HEK293 (cell line): ENCODE measurements at regions not wholly inside any gene's neighbourhood (a gene's known extent, or its start where the extent isn't known, plus 50 kb on each side); places are given as distances from the start of the nearest gene placed in this dataset.

Experiments used
- CTCF ChIA-PET: fragments of 350-600 bp; formaldehyde crosslinking; extraction: SDS; loops from one replicate; lab custom pipeline; 2021; ENCODE audit warnings: antibody characterized with exemption; lab: Yijun Ruan, JAX
- POLR2A ChIA-PET: fragments of 300-600 bp; formaldehyde crosslinking; extraction: SDS; loops from one replicate; lab custom pipeline; 2020; ENCODE audit warnings: antibody characterized with exemption, inconsistent platforms; lab: Yijun Ruan, JAX
- H3K27ac ChIP-seq: fragments of 200-500 bp; sonication (Bioruptor generic); 2 replicates; pipeline ENCODE4 v1.5.1; 2014; ENCODE audit warnings: low read depth, low read length, control low read depth, inconsistent platforms; ENCODE audit errors: extremely low read depth
- H3K36me3 ChIP-seq, 2 experiments: fragments of 200-500 bp in 1 of 2; sonication (Bioruptor generic) in 1 of 2; 1 replicate in 1 of 2; 2 replicates in 1 of 2; pipeline ENCODE4 v1.5.1; 2014 to 2017; ENCODE audit warnings: inconsistent platforms in 2 of 2, low read length in 2 of 2; ENCODE audit not compliant: control insufficient read depth in 2 of 2, insufficient read depth in 1 of 2
- H3K4me1 ChIP-seq: fragments of 200-500 bp; sonication (Bioruptor generic); 2 replicates; pipeline ENCODE4 v1.5.1; 2014; ENCODE audit warnings: mild to moderate bottlenecking, low read length, inconsistent platforms; ENCODE audit not compliant: control insufficient read depth, insufficient read depth
- H3K4me3 ChIP-seq: 2 replicates; pipeline ENCODE4 v1.5.1; 2011; ENCODE audit warnings: low read depth, mild to moderate bottlenecking, control low read depth, low read length, moderate library complexity
- H3K9me3 ChIP-seq: fragments of 200-500 bp; sonication (Bioruptor generic); 2 replicates; pipeline ENCODE4 v1.5.1; 2014; ENCODE audit warnings: low read depth, low read length, inconsistent platforms; ENCODE audit not compliant: control insufficient read depth, insufficient read depth
- GFI1B ChIP-seq: fragments of 450-650 bp; formaldehyde crosslinking; IDR thresholded peaks from 2 replicates; pipeline ENCODE4 v1.5.1; 2016; ENCODE audit warnings: missing biosample characterization, missing genetic modification characterization
- SP3 ChIP-seq: fragments of 450-650 bp; formaldehyde crosslinking; IDR thresholded peaks from 2 replicates; pipeline ENCODE4 v1.5.1; 2016; ENCODE audit warnings: missing biosample characterization, missing genetic modification characterization
- TRIM28 ChIP-seq: IDR thresholded peaks from 2 replicates; pipeline ENCODE4 v1.6.1; 2011; ENCODE audit warnings: low read length, control low read depth, borderline replicate concordance
- ZBTB20 ChIP-seq: fragments of 450-650 bp; formaldehyde crosslinking; IDR thresholded peaks from 2 replicates; pipeline ENCODE4 v1.5.1; 2016; ENCODE audit warnings: missing biosample characterization, missing genetic modification characterization
- ZFP3 ChIP-seq: fragments of 450-650 bp; formaldehyde crosslinking; IDR thresholded peaks from 2 replicates; pipeline ENCODE4 v1.5.1; 2016; ENCODE audit warnings: low read depth, missing biosample characterization, missing genetic modification characterization
- ZFP41 ChIP-seq: fragments of 450-650 bp; formaldehyde crosslinking; IDR thresholded peaks from 2 replicates; pipeline ENCODE4 v1.5.1; 2016; ENCODE audit warnings: missing biosample characterization, missing genetic modification characterization, borderline replicate concordance
- ZNF37A ChIP-seq: fragments of 450-650 bp; IDR thresholded peaks from 2 replicates; pipeline ENCODE4 v1.5.1; 2018; ENCODE audit warnings: missing biosample characterization, missing genetic modification characterization
- ZNF510 ChIP-seq: fragments of 450-650 bp; formaldehyde crosslinking; IDR thresholded peaks from 2 replicates; pipeline ENCODE4 v1.5.1; 2018; ENCODE audit warnings: mild to moderate bottlenecking, missing genetic modification characterization, missing biosample characterization; ENCODE audit not compliant: insufficient replicate concordance
- ZNF558 ChIP-seq: fragments of 450-650 bp; formaldehyde crosslinking; IDR thresholded peaks from 2 replicates; pipeline ENCODE4 v1.5.1; 2016; ENCODE audit warnings: missing biosample characterization, missing genetic modification characterization
- ZNF624 ChIP-seq: fragments of 450-650 bp; formaldehyde crosslinking; IDR thresholded peaks from 2 replicates; pipeline ENCODE4 v1.5.1; 2017; ENCODE audit warnings: missing biosample characterization, missing genetic modification characterization
- ZNF791 ChIP-seq: fragments of 450-650 bp; formaldehyde crosslinking; IDR thresholded peaks from 2 replicates; pipeline ENCODE4 v1.5.1; 2016; ENCODE audit warnings: missing biosample characterization, missing genetic modification characterization
- TF ChIP-seq, protein P1 (sequence below): fragments of 450-650 bp; formaldehyde crosslinking; IDR thresholded peaks from 2 replicates; pipeline ENCODE4 v1.5.1; 2016; ENCODE audit warnings: missing biosample characterization, missing genetic modification characterization, low read depth
- TF ChIP-seq, protein P2 (sequence below): fragments of 450-650 bp; formaldehyde crosslinking; IDR thresholded peaks from 2 replicates; pipeline ENCODE4 v1.5.1; 2017; ENCODE audit warnings: missing biosample characterization, missing genetic modification characterization
- TF ChIP-seq, protein P3 (sequence below): fragments of 450-650 bp; formaldehyde crosslinking; IDR thresholded peaks from 2 replicates; pipeline ENCODE4 v1.5.0; 2017; ENCODE audit warnings: missing biosample characterization, missing genetic modification characterization, borderline replicate concordance
- TF ChIP-seq, protein P4 (sequence below): fragments of 450-650 bp; formaldehyde crosslinking; IDR thresholded peaks from 2 replicates; pipeline ENCODE4 v1.5.1; 2017; ENCODE audit warnings: missing biosample characterization, missing genetic modification characterization

DNA sequence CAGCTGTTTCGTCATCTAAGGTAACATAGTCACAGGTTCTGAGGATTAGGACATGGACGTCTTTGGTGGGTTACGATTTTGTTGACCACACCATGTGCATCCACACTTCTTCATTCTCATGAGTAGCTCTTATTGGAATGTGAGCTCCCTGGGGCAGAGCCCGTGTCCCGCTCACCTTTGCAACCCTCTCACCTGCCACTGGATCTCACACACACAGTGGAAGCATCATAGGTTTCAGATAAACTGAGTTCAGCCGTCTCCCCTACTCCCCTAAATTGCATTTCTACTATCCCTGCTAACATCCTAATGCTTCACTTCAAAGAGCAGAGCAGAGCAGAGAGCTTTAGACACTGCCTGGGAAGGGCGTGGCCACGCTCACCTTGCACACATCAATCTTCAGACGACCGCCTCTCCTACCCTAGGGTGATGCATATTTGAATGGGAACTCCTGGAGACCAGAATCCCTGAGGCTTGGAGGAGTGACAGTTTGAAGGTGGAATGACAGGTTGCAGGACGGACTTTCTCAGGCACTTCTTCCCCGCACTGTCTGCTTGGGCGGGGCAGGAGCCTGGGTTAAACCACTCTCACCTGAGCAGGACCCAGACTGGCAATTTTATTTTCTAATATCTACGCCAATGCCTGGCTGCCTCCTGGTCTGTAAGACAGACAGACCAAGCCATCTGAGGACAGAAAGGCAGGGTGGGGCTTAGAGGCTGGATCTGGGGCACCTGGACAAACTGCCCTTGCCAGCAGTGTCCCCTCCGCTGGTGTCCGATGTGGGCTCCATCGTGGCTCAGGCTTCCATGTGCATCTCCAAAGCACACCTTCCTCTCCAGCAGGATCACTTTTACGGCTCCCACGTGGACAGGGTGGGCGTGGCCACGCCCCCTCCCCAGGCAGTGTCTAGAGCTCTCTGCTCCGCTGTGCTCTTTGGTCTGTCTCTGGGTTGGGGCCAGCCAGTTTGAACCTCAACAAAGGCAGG is 229.5 kb upstream of the COPS8 start (continued):
- TF ChIP-seq ZNF558 (tag by site-specific recombination), result no peak
- TF ChIP-seq, protein P1, sequence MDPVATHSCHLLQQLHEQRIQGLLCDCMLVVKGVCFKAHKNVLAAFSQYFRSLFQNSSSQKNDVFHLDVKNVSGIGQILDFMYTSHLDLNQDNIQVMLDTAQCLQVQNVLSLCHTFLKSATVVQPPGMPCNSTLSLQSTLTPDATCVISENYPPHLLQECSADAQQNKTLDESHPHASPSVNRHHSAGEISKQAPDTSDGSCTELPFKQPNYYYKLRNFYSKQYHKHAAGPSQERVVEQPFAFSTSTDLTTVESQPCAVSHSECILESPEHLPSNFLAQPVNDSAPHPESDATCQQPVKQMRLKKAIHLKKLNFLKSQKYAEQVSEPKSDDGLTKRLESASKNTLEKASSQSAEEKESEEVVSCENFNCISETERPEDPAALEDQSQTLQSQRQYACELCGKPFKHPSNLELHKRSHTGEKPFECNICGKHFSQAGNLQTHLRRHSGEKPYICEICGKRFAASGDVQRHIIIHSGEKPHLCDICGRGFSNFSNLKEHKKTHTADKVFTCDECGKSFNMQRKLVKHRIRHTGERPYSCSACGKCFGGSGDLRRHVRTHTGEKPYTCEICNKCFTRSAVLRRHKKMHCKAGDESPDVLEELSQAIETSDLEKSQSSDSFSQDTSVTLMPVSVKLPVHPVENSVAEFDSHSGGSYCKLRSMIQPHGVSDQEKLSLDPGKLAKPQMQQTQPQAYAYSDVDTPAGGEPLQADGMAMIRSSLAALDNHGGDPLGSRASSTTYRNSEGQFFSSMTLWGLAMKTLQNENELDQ (tag by site-specific recombination), result no peak
- TF ChIP-seq, protein P2, sequence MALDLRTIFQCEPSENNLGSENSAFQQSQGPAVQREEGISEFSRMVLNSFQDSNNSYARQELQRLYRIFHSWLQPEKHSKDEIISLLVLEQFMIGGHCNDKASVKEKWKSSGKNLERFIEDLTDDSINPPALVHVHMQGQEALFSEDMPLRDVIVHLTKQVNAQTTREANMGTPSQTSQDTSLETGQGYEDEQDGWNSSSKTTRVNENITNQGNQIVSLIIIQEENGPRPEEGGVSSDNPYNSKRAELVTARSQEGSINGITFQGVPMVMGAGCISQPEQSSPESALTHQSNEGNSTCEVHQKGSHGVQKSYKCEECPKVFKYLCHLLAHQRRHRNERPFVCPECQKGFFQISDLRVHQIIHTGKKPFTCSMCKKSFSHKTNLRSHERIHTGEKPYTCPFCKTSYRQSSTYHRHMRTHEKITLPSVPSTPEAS (tag by site-specific recombination), result no peak
- no peak for TF ChIP-seq ZBTB20 (tag by site-specific recombination)
- TF ChIP-seq, all 188 proteins: peak for 0

DNA sequence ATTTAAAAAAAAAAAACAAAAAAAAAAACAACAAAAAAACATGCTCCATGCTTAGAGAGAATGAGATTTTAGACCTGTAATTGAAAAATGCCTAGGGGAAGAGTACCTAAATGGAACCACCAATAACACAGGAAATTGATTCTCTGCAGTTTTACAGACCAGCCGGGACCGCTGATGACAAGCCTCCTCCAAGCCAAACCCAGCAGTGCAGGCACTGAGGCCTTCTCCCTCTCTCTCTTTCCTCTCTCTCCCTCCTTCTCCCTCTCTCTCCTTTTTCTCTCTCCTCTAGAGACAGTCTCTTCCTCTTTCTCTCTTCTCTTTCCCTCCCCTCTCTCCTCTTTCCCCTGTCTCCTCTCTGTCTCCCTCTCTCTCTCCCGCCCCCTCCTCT is 228.8 kb upstream of the COPS8 start:
- POLR2A ChIA-PET, result no interaction called here
- no peaks in the 10 kb centered on the region for H3K4me1 ChIP-seq
- CTCF ChIA-PET, result interaction anchor here (0.7 kb wide), 1 partner anchor 1593 kb away, joined by 3 read pairs; no protein-coding TSS in a partner anchor
- H3K4me3 ChIP-seq, result no peak overlapping the region
- H3K36me3 ChIP-seq, result no peaks in the 10 kb centered on the region
- no peak overlapping the region for H3K27ac ChIP-seq
- no peaks in the 10 kb centered on the region for H3K9me3 ChIP-seq
- TF ChIP-seq, protein P3, sequence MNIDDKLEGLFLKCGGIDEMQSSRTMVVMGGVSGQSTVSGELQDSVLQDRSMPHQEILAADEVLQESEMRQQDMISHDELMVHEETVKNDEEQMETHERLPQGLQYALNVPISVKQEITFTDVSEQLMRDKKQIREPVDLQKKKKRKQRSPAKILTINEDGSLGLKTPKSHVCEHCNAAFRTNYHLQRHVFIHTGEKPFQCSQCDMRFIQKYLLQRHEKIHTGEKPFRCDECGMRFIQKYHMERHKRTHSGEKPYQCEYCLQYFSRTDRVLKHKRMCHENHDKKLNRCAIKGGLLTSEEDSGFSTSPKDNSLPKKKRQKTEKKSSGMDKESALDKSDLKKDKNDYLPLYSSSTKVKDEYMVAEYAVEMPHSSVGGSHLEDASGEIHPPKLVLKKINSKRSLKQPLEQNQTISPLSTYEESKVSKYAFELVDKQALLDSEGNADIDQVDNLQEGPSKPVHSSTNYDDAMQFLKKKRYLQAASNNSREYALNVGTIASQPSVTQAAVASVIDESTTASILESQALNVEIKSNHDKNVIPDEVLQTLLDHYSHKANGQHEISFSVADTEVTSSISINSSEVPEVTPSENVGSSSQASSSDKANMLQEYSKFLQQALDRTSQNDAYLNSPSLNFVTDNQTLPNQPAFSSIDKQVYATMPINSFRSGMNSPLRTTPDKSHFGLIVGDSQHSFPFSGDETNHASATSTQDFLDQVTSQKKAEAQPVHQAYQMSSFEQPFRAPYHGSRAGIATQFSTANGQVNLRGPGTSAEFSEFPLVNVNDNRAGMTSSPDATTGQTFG, result no peak
- TF ChIP-seq ZNF37A (tag by site-specific recombination), result no peak
- TF ChIP-seq, protein P4, sequence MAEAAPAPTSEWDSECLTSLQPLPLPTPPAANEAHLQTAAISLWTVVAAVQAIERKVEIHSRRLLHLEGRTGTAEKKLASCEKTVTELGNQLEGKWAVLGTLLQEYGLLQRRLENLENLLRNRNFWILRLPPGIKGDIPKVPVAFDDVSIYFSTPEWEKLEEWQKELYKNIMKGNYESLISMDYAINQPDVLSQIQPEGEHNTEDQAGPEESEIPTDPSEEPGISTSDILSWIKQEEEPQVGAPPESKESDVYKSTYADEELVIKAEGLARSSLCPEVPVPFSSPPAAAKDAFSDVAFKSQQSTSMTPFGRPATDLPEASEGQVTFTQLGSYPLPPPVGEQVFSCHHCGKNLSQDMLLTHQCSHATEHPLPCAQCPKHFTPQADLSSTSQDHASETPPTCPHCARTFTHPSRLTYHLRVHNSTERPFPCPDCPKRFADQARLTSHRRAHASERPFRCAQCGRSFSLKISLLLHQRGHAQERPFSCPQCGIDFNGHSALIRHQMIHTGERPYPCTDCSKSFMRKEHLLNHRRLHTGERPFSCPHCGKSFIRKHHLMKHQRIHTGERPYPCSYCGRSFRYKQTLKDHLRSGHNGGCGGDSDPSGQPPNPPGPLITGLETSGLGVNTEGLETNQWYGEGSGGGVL (tag by site-specific recombination), result no peak
- no peak for TF ChIP-seq ZFP41
- no peak for TF ChIP-seq GFI1B
- TF ChIP-seq TRIM28, result no peak
- no peak for TF ChIP-seq ZNF791 (tag by site-specific recombination)

DNA sequence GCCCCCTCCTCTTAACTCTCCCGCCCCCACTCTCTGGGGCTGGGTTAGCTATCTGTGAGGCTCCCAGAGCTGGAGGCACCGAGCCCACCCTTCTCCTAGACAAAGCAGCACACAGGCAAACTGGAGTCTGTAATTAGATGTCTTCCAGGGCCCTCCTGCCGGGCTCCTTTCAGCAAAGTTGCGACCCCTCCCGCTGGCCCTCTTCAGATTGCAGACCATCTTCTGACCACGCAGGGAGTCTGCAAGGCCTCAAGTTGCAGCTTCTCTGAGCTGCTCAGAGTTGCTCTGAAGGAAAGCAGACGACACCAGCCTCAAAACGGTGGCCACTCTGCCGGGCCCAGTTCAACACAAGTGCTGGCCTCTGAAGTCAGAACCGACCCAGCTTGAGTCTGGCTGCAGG is 228.4 kb upstream of the COPS8 start:
- H3K36me3 ChIP-seq, result no peaks in the 10 kb centered on the region
- no peaks in the 10 kb centered on the region for H3K9me3 ChIP-seq
- ChIA-PET POLR2A (no interaction called here), CTCF (interaction anchor here (0.7 kb wide), 1 partner anchor 1593 kb away, joined by 3 read pairs; no protein-coding TSS in a partner anchor)
- H3K4me1 ChIP-seq, result no peaks in the 10 kb centered on the region
- no peak overlapping the region for H3K27ac ChIP-seq
- TF ChIP-seq SP3 (tag by site-specific recombination), result no peak
- TF ChIP-seq ZNF624 (tag by site-specific recombination), result no peak
- no peak for TF ChIP-seq ZFP3 (tag by site-specific recombination)
- no peak for TF ChIP-seq ZNF510 (tag by site-specific recombination)
- H3K4me3 ChIP-seq, result no peak overlapping the region
